Right lobe of liver (tissue), 4 donors: ENCODE measurements at regions not wholly inside any gene's neighbourhood (a gene's known extent, or its start where the extent isn't known, plus 50 kb on each side); places are given as distances from the start of the nearest gene placed in this dataset.

Source experiments
- CTCF ChIP-seq, 4 donors: fragments of 200-600 bp in 3 of 4; fragments of 450-650 bp in 1 of 4; IDR thresholded peaks; one replicate each; pipeline versions ENCODE4 v1.5.1 to v1.8.0; 2016 to 2022; ENCODE audit warnings: antibody characterized with exemption in 4 of 4, mild to moderate bottlenecking in 2 of 4
- POLR2A ChIP-seq: fragments of 450-650 bp; IDR thresholded peaks from one replicate; pipeline ENCODE4 v1.6.1; 2017; ENCODE audit warnings: antibody characterized with exemption, mild to moderate bottlenecking
- donor health status: DM: no; HTN: no; CAD: no.
- donor health status: DM: no; HTN: no; CAD: no.
- donor health status: DM: no; HTN: yes; CAD: no.

GRCh38 chrX:74090049-74090448 is 213.9 kb upstream of the ZCCHC13 start:
- TF ChIP-seq POLR2A = no peak
- no peak for TF ChIP-seq CTCF (IDR thresholded peaks at IDR 0.05)
